NCI-H2171 (cell line): ENCODE measurements at regions not wholly inside any gene's neighbourhood (a gene's known extent, or its start where the extent isn't known, plus 50 kb on each side); places are given as distances from the start of the nearest gene placed in this dataset.
"Not testable (repeated sequence)": the region's sequence is repeated elsewhere in the genome, so short reads cannot be mapped to it uniquely, and the experiment has no call there.

ENCODE experiments used
- DNase-seq: peaks from one replicate; lab custom pipeline; 2025; lab: John Stamatoyannopoulos, UW

- DNase-seq = no peak
Measured at GRCh38 chr13:110010404-110011138, 224.2 kb upstream of the IRS2 start.

GRCh38 chr13:110008816-110009215, 222.4 kb upstream of the IRS2 start:
- no peak for DNase-seq

GRCh38 chr13:110006304-110006703, 219.9 kb upstream of the IRS2 start:
- DNase-seq = no peak

GRCh38 chr13:110005563-110005962, 219.2 kb upstream of the IRS2 start:
- no peak for DNase-seq

- DNase-seq = no peak
Measured at GRCh38 chr13:110004814-110005213, 218.4 kb upstream of the IRS2 start.

- no peak for DNase-seq
Measured at GRCh38 chr13:110001670-110002275, 215.4 kb upstream of the IRS2 start.

GRCh38 chr13:110000534-110001345, 214.4 kb upstream of the IRS2 start:
- DNase-seq = no peak

GRCh38 chr13:109999659-110000533, 213.5 kb upstream of the IRS2 start:
- no peak for DNase-seq

- DNase-seq = no peak
Measured at GRCh38 chr13:109998684-109999533, 212.5 kb upstream of the IRS2 start.

- no peak for DNase-seq
Measured at GRCh38 chr13:109998037-109998436, 211.7 kb upstream of the IRS2 start.

GRCh38 chr13:109997056-109997595, 210.7 kb upstream of the IRS2 start:
- not testable (repeated sequence) for DNase-seq

GRCh38 chr13:109996404-109996960, 210.1 kb upstream of the IRS2 start:
- DNase-seq = no peak

GRCh38 chr13:109995578-109995977, 209.2 kb upstream of the IRS2 start:
- DNase-seq = no peak

- DNase-seq = no peak
Measured at GRCh38 chr13:109990296-109990695, 203.9 kb upstream of the IRS2 start.

GRCh38 chr13:109989686-109990085, 203.3 kb upstream of the IRS2 start:
- no peak for DNase-seq

GRCh38 chr13:109989155-109989554, 202.8 kb upstream of the IRS2 start:
- DNase-seq = no peak

- no peak for DNase-seq
Measured at GRCh38 chr13:109986851-109987250, 200.5 kb upstream of the IRS2 start.

GRCh38 chr13:109985871-109986450, 199.6 kb upstream of the IRS2 start:
- no peak for DNase-seq

GRCh38 chr13:109983447-109983846, 197.1 kb upstream of the IRS2 start:
- DNase-seq = no peak

- no peak for DNase-seq
Measured at GRCh38 chr13:109981000-109981399, 194.6 kb upstream of the IRS2 start.
